ENCODE measurements at regions not wholly inside any gene's neighbourhood (a gene's known extent, or its start where the extent isn't known, plus 50 kb on each side); places are given as distances from the start of the nearest gene placed in this dataset.

- TF ChIP-seq, protein P1, sequence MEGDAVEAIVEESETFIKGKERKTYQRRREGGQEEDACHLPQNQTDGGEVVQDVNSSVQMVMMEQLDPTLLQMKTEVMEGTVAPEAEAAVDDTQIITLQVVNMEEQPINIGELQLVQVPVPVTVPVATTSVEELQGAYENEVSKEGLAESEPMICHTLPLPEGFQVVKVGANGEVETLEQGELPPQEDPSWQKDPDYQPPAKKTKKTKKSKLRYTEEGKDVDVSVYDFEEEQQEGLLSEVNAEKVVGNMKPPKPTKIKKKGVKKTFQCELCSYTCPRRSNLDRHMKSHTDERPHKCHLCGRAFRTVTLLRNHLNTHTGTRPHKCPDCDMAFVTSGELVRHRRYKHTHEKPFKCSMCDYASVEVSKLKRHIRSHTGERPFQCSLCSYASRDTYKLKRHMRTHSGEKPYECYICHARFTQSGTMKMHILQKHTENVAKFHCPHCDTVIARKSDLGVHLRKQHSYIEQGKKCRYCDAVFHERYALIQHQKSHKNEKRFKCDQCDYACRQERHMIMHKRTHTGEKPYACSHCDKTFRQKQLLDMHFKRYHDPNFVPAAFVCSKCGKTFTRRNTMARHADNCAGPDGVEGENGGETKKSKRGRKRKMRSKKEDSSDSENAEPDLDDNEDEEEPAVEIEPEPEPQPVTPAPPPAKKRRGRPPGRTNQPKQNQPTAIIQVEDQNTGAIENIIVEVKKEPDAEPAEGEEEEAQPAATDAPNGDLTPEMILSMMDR (IDR thresholded peaks at IDR 0.05; ENCODE audit: insufficient read depth, low read depth, low read length), result no peak
- TF ChIP-seq EZH2 (IDR thresholded peaks at IDR 0.05; ENCODE audit: insufficient read depth, low read length), result no peak
Observed at GRCh38 chr1:95440511-95440910, 206.5 kb downstream of the RWDD3 start.

All from astrocyte (in vitro differentiated cells and primary cell).